Astrocyte (in vitro differentiated cells and primary cell): ENCODE measurements at regions not wholly inside any gene's neighbourhood (a gene's known extent, or its start where the extent isn't known, plus 50 kb on each side); places are given as distances from the start of the nearest gene placed in this dataset.
"Not testable (repeated sequence)": the region's sequence is repeated elsewhere in the genome, so short reads cannot be mapped to it uniquely, and the experiment has no call there.

Experiments used
- DNase-seq: peaks from one replicate; pipeline ENCODE4 v3.0.0-alpha.2; 2010; ENCODE audit warnings: low read depth
- FAIRE-seq: peaks from 2 replicates; lab custom pipeline; 2011; peaks lifted over from hg19 to GRCh38; lab: Jason Lieb, UNC
- H2AFZ ChIP-seq: 2 replicates; pipeline ENCODE4 v1.6.0; 2012; ENCODE audit warnings: low read depth, low read length, inconsistent platforms
- H3K27ac ChIP-seq: 2 replicates; pipeline ENCODE4 v1.5.1; 2011; ENCODE audit warnings: low read depth, low read length, inconsistent platforms
- H3K27me3 ChIP-seq: 2 replicates; pipeline ENCODE4 v1.6.0; 2011; ENCODE audit warnings: low read length, inconsistent platforms; ENCODE audit not compliant: insufficient read depth
- H3K36me3 ChIP-seq: 2 replicates; pipeline ENCODE4 v1.5.1; 2011; ENCODE audit warnings: low read length, inconsistent platforms; ENCODE audit not compliant: insufficient read depth
- H3K4me1 ChIP-seq: 2 replicates; pipeline ENCODE4 v1.5.1; 2011; ENCODE audit warnings: low read length, inconsistent platforms; ENCODE audit not compliant: insufficient read depth
- H3K4me2 ChIP-seq: 2 replicates; pipeline ENCODE4 v1.6.0; 2012; ENCODE audit warnings: low read length, inconsistent platforms
- H3K4me3 ChIP-seq: 2 replicates; pipeline ENCODE4 v1.5.1; 2011; ENCODE audit warnings: low read depth, mild to moderate bottlenecking, low read length, inconsistent platforms; ENCODE audit not compliant: insufficient read depth
- H3K79me2 ChIP-seq: 2 replicates; pipeline ENCODE4 v1.6.0; 2012; ENCODE audit warnings: mild to moderate bottlenecking, low read length, inconsistent platforms; ENCODE audit not compliant: insufficient read depth
- H3K9ac ChIP-seq: 2 replicates; pipeline ENCODE4 v1.6.0; 2012; ENCODE audit warnings: mild to moderate bottlenecking, low read length, inconsistent platforms
- H3K9me3 ChIP-seq: 2 replicates; pipeline ENCODE4 v1.5.1; 2012; ENCODE audit warnings: low read depth, mild to moderate bottlenecking, low read length, inconsistent platforms; ENCODE audit not compliant: insufficient read depth
- H4K20me1 ChIP-seq: 2 replicates; pipeline ENCODE4 v1.6.0; 2012; ENCODE audit warnings: low read length, inconsistent platforms; ENCODE audit not compliant: insufficient read depth
- H3K27ac Mint-ChIP-seq: one replicate; pipeline ENCODE4 v1.8.0; 2021; ENCODE audit warnings: mild to moderate bottlenecking, mixed read lengths; ENCODE audit not compliant: unreplicated experiment
- H3K27me3 Mint-ChIP-seq: one replicate; pipeline ENCODE4 v1.8.0; 2021; ENCODE audit warnings: low read depth, mixed read lengths; ENCODE audit not compliant: unreplicated experiment
- H3K36me3 Mint-ChIP-seq: one replicate; pipeline ENCODE4 v1.8.0; 2021; ENCODE audit warnings: low read depth, mixed read lengths; ENCODE audit not compliant: unreplicated experiment
- H3K4me1 Mint-ChIP-seq: one replicate; pipeline ENCODE4 v1.8.0; 2021; ENCODE audit warnings: low read depth, mixed read lengths; ENCODE audit not compliant: unreplicated experiment
- H3K4me3 Mint-ChIP-seq: one replicate; pipeline ENCODE4 v1.8.0; 2021; ENCODE audit warnings: mild to moderate bottlenecking, moderate library complexity, mixed read lengths; ENCODE audit not compliant: unreplicated experiment
- H3K9me3 Mint-ChIP-seq: one replicate; pipeline ENCODE4 v1.8.0; 2021; ENCODE audit warnings: mild to moderate bottlenecking, mixed read lengths; ENCODE audit not compliant: unreplicated experiment
- EZH2 ChIP-seq: IDR thresholded peaks from 2 replicates; pipeline ENCODE4 v1.6.1; 2012; ENCODE audit warnings: mild to moderate bottlenecking, low read length, inconsistent platforms; ENCODE audit not compliant: insufficient read depth
- TF ChIP-seq, protein P1 (sequence below): IDR thresholded peaks from 2 replicates; pipeline ENCODE4 v1.5.1; 2011; ENCODE audit warnings: low read depth, mild to moderate bottlenecking, inconsistent platforms, low read length, moderate library complexity; ENCODE audit not compliant: insufficient read depth

DNA sequence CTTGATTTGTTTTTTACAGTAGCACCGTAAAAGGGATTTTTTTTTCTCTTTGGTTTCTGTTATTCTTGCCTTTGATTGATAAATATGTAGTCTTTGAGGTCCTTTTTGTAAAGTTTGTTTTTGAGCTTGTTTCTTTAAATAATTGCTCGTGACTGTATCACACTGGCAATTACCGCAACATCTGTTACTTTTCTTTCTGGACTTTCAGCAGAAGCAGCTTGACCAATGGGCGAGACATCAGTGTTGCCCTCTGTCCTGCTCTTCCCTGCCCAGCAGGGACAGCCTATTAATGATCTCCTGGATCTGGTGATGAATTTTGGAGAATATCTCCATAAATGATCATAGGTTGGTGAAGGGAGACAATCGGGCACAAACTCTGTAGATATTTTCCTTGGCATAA, 74.9 kb downstream of the TDRD15 start:
- H3K4me3 ChIP-seq = no peak overlapping the region
- no peaks in the 10 kb centered on the region for H4K20me1 ChIP-seq
- H3K4me2 ChIP-seq = no peak overlapping the region
- DNase-seq (no peak), FAIRE-seq (no peak)
- no peaks in the 10 kb centered on the region for H3K79me2 ChIP-seq
- no peak overlapping the region for H2AFZ ChIP-seq
- H3K4me1 Mint-ChIP-seq = no peaks in the 10 kb centered on the region
- no peaks in the 10 kb centered on the region for H3K9me3 Mint-ChIP-seq
- no peak overlapping the region for H3K27ac Mint-ChIP-seq
- no peaks in the 10 kb centered on the region for H3K27me3 Mint-ChIP-seq
- H3K4me1 ChIP-seq = no peaks in the 10 kb centered on the region
- H3K27ac ChIP-seq = no peak overlapping the region
- no peaks in the 10 kb centered on the region for H3K9me3 ChIP-seq
- no peaks in the 10 kb centered on the region for H3K36me3 ChIP-seq
- H3K36me3 Mint-ChIP-seq = no peaks in the 10 kb centered on the region
- no peak overlapping the region for H3K4me3 Mint-ChIP-seq
- no peak overlapping the region for H3K9ac ChIP-seq
- TF ChIP-seq, protein P1, sequence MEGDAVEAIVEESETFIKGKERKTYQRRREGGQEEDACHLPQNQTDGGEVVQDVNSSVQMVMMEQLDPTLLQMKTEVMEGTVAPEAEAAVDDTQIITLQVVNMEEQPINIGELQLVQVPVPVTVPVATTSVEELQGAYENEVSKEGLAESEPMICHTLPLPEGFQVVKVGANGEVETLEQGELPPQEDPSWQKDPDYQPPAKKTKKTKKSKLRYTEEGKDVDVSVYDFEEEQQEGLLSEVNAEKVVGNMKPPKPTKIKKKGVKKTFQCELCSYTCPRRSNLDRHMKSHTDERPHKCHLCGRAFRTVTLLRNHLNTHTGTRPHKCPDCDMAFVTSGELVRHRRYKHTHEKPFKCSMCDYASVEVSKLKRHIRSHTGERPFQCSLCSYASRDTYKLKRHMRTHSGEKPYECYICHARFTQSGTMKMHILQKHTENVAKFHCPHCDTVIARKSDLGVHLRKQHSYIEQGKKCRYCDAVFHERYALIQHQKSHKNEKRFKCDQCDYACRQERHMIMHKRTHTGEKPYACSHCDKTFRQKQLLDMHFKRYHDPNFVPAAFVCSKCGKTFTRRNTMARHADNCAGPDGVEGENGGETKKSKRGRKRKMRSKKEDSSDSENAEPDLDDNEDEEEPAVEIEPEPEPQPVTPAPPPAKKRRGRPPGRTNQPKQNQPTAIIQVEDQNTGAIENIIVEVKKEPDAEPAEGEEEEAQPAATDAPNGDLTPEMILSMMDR = no peak
- TF ChIP-seq EZH2 = no peak
- H3K27me3 ChIP-seq = no peaks in the 10 kb centered on the region

- Histone ChIP-seq H3K9me3 (no peaks in the 10 kb centered on the region), H3K27ac (no peak overlapping the region), H3K27me3 (no peaks in the 10 kb centered on the region), H3K4me2 (no peak overlapping the region), H3K4me1 (no peaks in the 10 kb centered on the region), H3K4me3 (no peak overlapping the region), H3K79me2 (no peaks in the 10 kb centered on the region), H4K20me1 (no peaks in the 10 kb centered on the region), H3K9ac (no peak overlapping the region), H3K36me3 (no peaks in the 10 kb centered on the region), H2AFZ (no peak overlapping the region)
- no peak overlapping the region for H3K4me3 Mint-ChIP-seq
- H3K36me3 Mint-ChIP-seq = no peaks in the 10 kb centered on the region
- TF ChIP-seq, protein P1 = no peak
- no peak for TF ChIP-seq EZH2
- H3K27me3 Mint-ChIP-seq = no peaks in the 10 kb centered on the region
- H3K9me3 Mint-ChIP-seq = no peaks in the 10 kb centered on the region
- H3K27ac Mint-ChIP-seq = no peak overlapping the region
- FAIRE-seq (no peak), DNase-seq (no peak)
- H3K4me1 Mint-ChIP-seq = no peaks in the 10 kb centered on the region
Measured at GRCh38 chr2:21203976-21204375, 80.2 kb downstream of the TDRD15 start.

GRCh38 chr2:21214085-21214484, 90.3 kb downstream of the TDRD15 start:
- not testable (repeated sequence) for H3K4me1 Mint-ChIP-seq, H3K27ac ChIP-seq, FAIRE-seq, DNase-seq, H3K4me3 ChIP-seq, H4K20me1 ChIP-seq, H3K36me3 ChIP-seq, H3K9me3 ChIP-seq, H3K27me3 ChIP-seq, H3K9ac ChIP-seq, H3K27me3 Mint-ChIP-seq, H3K4me2 ChIP-seq, H3K4me1 ChIP-seq, H3K79me2 ChIP-seq, H3K9me3 Mint-ChIP-seq, H3K36me3 Mint-ChIP-seq, H3K27ac Mint-ChIP-seq, H2AFZ ChIP-seq, H3K4me3 Mint-ChIP-seq
